ENCODE measurements at regions not wholly inside any gene's neighbourhood (a gene's known extent, or its start where the extent isn't known, plus 50 kb on each side); places are given as distances from the start of the nearest gene placed in this dataset.

DNA sequence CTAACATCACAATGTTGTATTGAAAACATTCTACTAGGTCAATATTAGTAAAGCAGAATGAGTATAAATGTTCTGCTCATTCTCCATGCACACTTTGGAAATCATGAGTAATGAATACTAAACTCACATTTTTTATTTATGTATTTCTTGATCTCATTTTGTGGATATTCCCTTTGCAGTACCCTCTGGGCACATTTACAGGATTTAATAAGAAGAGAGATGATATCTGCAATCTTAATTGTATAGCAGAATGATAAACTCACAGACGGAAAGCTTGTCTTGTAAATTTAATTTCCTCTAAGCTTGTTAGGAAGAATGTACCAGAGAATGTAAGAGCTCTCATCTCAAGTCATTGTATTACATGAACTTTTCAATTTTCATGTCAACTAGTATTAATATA lies 1279.7 kb downstream of the PCDH7 start:
- no peak for DNase-seq

- DNase-seq: no peak
These were observed 1280.8 kb downstream of the PCDH7 start for GRCh38 chr4:32000846-32001488.

- DNase-seq: no peak
These were observed 1282.0 kb downstream of the PCDH7 start for GRCh38 chr4:32002037-32002747.

DNA sequence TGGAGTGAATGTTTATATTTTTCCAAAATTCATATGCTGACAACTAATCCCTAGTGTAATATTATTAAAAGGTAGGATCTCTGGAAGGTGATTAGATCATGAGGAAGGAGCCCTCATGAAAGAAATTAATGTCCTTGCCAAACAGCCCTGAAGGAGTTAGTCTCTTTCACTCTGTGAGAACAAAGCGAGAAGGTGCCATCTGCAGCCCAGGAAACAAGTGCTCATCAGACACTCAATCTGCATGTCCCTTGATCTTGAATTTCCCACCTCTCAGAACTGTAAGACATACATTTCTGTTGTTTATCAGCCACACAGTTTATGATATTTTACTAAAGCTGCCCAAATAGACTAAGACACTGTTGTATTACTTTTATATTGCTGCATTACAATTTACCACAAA lies 1283.4 kb downstream of the PCDH7 start:
- DNase-seq: no peak

DNA sequence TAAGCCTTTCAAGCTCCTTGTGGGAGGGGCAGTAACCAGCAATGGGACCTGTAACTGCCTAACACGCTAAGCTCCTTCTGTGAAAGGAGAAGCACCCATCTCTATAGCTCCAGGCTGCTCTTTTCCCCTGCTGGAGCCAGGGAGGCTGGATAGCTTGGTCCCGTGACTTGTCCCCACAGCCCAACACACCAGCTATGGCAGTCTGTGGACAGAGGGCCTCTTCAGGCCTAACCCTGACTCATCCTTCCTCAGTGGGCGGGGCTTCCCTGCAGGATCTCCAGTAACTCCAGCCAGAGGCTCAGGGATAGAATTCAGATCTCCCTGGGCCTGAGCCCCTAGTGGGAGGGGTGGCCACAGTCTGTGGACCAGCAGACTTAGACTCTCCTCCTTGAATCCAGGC lies 1290.1 kb downstream of the PCDH7 start:
- DNase-seq: no peak

- no peak for DNase-seq
These were observed 1301.9 kb downstream of the PCDH7 start for GRCh38 chr4:32022071-32022470.

DNA sequence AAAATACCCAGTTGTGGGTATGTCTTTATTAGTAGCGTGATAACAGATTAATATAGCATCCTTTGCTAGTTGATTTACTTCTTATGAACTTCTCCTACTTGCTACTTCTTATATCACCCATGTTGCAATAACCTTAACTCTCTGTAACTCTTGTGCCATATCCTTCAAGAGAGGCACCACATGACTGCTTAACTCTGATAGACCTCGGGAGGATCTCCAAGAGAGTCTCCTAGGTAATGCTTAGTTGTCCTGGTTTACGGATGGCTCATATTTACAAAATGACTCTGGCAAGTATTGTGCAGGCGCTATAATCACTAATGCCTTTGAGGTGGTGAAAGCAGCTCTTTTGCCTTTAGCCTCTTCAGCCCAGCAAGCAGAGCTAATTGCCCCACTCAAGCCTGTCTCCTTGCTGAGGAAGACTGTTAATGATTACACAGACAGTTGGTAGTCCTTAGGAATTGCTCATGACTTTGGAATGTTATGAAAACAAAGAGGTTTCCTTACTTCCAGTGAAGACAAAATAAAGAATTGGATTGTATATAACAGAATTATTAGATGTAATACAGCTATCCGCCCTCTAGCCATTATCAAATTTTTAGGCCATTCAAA lies 1305.8 kb downstream of the PCDH7 start:
- no peak for DNase-seq

GRCh38 chr4:32030406-32030805 lies 1310.2 kb downstream of the PCDH7 start:
- DNase-seq: no peak

GRCh38 chr4:32031026-32031425 lies 1310.9 kb downstream of the PCDH7 start:
- DNase-seq: no peak

GRCh38 chr4:32032136-32032672 lies 1312.0 kb downstream of the PCDH7 start:
- no peak for DNase-seq

DNA sequence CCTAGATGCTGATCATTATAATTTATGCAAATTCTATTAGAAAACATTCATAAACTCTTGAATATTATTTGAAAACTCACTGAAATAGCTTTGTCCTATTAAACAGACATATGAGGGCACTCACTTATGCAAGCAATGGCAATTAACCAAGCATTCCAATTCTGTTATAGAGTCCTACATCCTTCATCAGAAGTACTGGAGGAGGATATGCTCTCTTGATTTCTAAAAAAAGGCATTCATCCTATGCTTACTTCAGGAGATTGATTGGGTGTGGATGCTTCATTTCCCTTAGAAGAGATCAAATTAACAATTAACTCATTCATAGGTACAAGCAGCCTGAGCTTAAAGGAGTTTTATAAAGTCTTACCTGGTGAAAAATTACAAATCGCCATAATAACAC lies 1317.2 kb downstream of the PCDH7 start:
- no peak for DNase-seq

DNA sequence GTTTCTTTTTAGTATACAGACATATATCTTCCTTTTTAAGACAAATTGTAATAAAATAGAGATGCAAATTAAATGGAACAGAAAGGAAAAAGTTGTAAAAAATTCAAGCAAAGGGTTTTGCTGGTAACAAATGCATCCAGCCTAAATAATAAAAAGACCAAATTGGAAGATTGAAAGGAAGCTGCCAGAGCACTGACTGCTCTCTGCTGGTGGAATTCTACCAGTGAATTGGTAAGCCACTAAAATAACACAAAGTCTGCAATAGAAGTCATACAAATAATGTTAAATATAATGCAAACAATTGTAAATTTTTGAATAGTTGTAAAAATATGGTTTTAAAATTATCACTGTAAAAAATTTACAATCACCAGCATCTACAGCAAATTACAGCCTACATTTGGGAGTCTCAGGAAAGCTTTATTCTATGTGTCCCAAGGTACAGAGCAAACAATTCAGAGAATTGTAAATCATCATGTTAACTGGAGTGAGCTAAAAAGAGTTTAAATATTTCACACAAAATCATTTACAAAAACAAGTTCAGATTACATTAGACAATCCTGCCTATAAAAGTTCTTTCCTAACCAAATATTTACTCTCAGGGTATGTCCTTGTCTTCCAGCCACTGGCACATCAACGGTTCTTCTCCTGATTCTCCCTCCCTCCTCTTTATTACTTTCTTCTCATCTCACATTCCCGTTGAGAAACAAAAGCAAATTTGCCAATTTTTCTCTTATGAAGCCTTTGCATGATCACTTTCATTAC lies 1322.5 kb downstream of the PCDH7 start:
- no peak for DNase-seq

DNA sequence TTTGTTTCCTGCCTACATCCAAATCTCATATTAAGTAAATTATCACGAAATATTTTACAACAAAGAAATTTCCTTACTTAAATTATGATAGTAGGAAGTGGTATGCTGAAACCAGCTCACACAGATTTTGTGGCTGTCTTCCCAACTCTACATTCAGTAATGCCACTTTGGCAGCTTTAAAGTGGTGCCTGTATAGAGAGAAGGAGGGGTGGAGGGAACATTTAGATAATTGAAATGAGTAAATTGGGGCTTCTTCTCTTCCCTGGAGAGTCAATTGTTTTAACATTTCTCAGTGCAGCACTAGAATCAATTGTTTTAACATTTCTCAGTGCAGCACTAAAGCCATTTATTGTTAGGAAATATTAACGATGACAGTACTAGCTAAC lies 1323.1 kb downstream of the PCDH7 start:
- no peak for DNase-seq

DNA sequence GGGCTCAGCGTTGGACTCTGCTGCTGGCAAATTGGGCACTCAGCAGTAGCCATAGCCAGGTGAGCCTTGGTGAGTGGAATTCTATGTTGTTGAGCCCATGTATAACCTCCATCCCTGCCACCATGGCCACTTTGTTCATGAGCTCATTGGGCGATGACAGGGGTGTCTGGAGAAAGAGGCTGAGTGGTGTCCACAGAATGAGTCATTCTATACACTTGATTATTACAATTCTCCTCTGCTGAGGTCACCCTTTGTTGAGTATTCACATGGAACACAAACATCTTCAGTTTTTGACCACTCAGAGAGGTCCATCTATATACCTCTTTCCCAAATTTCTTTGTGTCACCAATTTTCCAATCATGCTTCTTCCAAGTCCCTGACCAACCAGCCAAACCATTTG lies 1341.7 kb downstream of the PCDH7 start:
- no peak for DNase-seq

- no peak for DNase-seq
These were observed 1353.4 kb downstream of the PCDH7 start for GRCh38 chr4:32073542-32073941.

DNA sequence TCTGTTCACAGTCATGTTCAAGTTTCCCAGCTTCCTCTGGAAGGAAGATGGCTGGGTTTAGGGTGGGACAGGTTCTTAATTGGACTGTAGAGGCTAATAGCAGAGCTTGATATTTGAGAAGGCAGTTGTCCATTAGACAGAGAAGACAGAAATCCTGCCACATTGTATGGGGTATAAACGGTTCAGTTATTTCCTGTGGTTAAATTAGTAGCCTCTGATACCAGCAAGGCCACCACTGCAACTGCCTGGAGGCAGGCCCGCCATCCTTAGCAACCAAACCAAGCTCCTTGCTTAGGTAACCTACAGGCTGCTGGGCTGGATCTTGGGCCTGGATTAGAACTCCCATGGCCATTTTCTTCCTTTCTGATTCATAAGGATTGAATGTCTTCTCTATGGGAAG lies 1367.0 kb downstream of the PCDH7 start:
- no peak for DNase-seq

DNA sequence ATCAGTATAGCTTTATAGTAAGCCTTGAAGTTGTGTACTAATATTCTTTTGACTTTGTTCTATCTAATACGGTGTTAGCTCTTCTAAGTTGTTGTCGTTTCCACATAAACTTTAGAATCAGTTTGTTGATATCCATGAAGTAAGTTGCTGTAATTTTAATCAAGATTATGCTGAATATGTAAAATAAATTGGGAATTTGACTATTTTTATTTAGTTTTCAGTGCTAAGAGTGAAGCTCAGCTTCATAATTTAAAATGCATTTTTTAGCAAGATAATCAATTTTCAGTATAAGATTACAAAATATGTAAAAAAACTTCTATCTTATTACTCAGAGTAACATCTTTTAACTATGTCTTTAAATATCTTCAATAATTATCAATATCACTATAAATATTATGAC lies 1374.8 kb downstream of the PCDH7 start:
- no peak for DNase-seq

- no peak for DNase-seq
These were observed 1382.7 kb downstream of the PCDH7 start for GRCh38 chr4:32102896-32103295.

GRCh38 chr4:32106767-32107166 lies 1386.6 kb downstream of the PCDH7 start:
- no peak for DNase-seq

DNA sequence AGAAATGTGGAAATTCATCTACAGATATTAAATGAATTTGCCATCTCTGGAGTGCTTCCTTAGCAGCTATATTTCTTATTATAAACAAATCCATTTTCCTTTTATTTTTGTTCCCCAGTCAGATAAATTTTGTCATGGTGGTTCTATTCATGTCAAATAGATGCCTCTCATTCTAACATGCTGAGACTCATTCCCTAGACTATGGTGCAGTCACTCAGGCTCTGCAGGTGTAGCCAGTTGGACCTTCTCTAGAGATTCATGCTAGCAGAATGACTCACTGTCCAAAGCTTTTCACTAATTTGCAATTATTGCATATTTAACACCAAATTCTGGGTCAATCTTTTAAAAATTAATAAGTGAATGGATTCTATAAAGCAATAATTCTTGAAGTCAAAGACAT lies 1392.7 kb downstream of the PCDH7 start:
- no peak for DNase-seq

GRCh38 chr4:32117693-32118092 lies 1397.5 kb downstream of the PCDH7 start:
- DNase-seq: no peak

- DNase-seq: no peak
These were observed 1399.7 kb downstream of the PCDH7 start for GRCh38 chr4:32119907-32120306.

DNA sequence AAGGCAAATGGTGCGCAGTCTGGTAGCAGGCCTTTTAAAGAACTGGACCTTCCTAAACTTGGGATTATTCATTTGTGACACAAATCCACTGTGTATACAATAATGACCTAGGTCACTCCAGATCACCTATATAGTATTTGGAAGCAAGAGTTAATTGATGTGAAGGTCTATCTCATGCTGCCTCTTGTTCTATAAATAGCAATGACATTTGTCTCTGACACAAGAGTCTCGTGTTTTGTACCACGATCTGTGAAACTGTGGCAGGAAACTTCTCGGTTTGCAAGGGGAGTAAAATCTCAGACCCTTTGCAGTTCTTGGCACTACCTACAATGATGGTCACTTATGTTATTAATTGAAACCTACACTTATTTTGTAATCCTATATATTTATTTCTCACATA lies 1408.4 kb downstream of the PCDH7 start:
- no peak for DNase-seq

GRCh38 chr4:32129967-32130366 lies 1409.8 kb downstream of the PCDH7 start:
- no peak for DNase-seq
